A673 (cell line): ENCODE measurements at regions not wholly inside any gene's neighbourhood (a gene's known extent, or its start where the extent isn't known, plus 50 kb on each side); places are given as distances from the start of the nearest gene placed in this dataset.

Experiments
- BruUV-seq: library from RNA; stranded (reverse); fragments of 400-500 nt; replicated peaks from 2 replicates; lab custom pipeline; 2021; lab: Mats Ljungman, UMichigan
- CTCF ChIA-PET: fragments of 300-600 bp; sonication (Branson Sonifier 250); formaldehyde crosslinking; loops from one replicate; lab custom pipeline; 2022; ENCODE audit warnings: antibody characterized with exemption; lab: Charles Lee
- POLR2A ChIA-PET: fragments of 300-600 bp; sonication (Branson Sonifier 250); formaldehyde crosslinking; loops from one replicate; lab custom pipeline; 2022; ENCODE audit warnings: antibody characterized with exemption; ENCODE audit not compliant: low non-redundant PET; lab: Charles Lee
- DNase-seq: peaks from one replicate; pipeline ENCODE4 v3.0.0-alpha.2; 2015; ENCODE audit warnings: low spot score
- H3K27ac ChIP-seq: fragments of 200-600 bp; sonication (generic); 2 replicates; pipeline ENCODE4 v1.5.1; 2016; ENCODE audit warnings: mixed run types, low read depth, mild to moderate bottlenecking, mixed read lengths, antibody characterized with exemption, low read length; ENCODE audit not compliant: poor library complexity, severe bottlenecking
- H3K27me3 ChIP-seq: fragments of 200-600 bp; sonication (generic); replicated peaks from 2 replicates; pipeline ENCODE4 v1.6.1; 2017; ENCODE audit warnings: mixed run types, low read depth, mild to moderate bottlenecking, mixed read lengths, antibody characterized with exemption, low read length; ENCODE audit not compliant: insufficient read depth, poor library complexity
- H3K36me3 ChIP-seq: fragments of 200-600 bp; sonication (generic); 2 replicates; pipeline ENCODE4 v1.6.1; 2016; ENCODE audit warnings: mixed run types, mild to moderate bottlenecking, mixed read lengths, antibody characterized with exemption, low read length; ENCODE audit not compliant: insufficient read depth, poor library complexity, severe bottlenecking
- H3K4me1 ChIP-seq: fragments of 200-600 bp; sonication (generic); 2 replicates; pipeline ENCODE4 v1.6.1; 2017; ENCODE audit warnings: mixed run types, mild to moderate bottlenecking, mixed read lengths, antibody characterized with exemption, low read length; ENCODE audit not compliant: insufficient read depth, poor library complexity, severe bottlenecking
- H3K4me3 ChIP-seq: fragments of 200-600 bp; sonication (generic); 2 replicates; pipeline ENCODE4 v1.5.1; 2016; ENCODE audit warnings: low read depth, mixed run types, mild to moderate bottlenecking, mixed read lengths, low read length; ENCODE audit not compliant: poor library complexity, severe bottlenecking
- H3K9me3 ChIP-seq: fragments of 200-600 bp; sonication (generic); 2 replicates; pipeline ENCODE4 v1.6.1; 2016; ENCODE audit warnings: mixed run types, low read depth, mild to moderate bottlenecking, mixed read lengths, antibody characterized with exemption, low read length; ENCODE audit not compliant: poor library complexity, severe bottlenecking
- EZH2 ChIP-seq: fragments of 200-600 bp; sonication (generic); IDR thresholded peaks from 2 replicates; pipeline ENCODE4 v1.6.1; 2017; ENCODE audit warnings: borderline replicate concordance, low read depth, mild to moderate bottlenecking, mixed read lengths, antibody characterized with exemption, low read length; ENCODE audit not compliant: poor library complexity, severe bottlenecking
- intact Hi-C: fragments of 100-400 bp; cut with micrococcal nuclease; formaldehyde crosslinking; loops from one replicate; pipeline ENCODE4 v1.10.0; 2022; ENCODE audit not compliant: unreplicated experiment
- TF ChIP-seq, protein P1 (sequence below): fragments of 300-800, 200-600 bp; sonication (generic); conservative IDR thresholded peaks from 2 replicates; pipeline ENCODE4 v1.5.1; 2017; ENCODE audit warnings: low read depth, mild to moderate bottlenecking, antibody characterized with exemption, low read length, moderate library complexity, mixed read lengths

DNA sequence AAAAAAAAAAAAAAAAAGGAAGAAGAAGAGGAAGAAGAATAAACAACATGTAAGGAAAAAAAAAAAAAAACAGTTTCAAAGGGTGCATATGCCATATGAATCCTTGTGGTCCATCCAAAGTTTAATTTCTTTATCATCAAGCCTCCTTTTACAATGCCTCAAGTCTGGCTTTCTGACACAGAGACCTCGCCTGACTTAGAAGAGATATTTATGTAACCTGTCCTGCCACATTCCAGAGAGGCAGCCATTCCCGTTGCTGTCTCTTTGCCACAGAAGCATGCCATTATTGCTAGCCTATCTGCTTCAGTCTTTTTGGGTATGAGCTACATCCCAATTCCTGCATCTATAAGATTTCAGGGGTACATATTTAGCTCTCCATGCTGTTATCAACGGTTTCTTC, 596.7 kb upstream of the ATP2B1 start:
- CTCF ChIA-PET, result no interaction called here
- no peak for DNase-seq
- BruUV-seq, result no TSS peak

DNA sequence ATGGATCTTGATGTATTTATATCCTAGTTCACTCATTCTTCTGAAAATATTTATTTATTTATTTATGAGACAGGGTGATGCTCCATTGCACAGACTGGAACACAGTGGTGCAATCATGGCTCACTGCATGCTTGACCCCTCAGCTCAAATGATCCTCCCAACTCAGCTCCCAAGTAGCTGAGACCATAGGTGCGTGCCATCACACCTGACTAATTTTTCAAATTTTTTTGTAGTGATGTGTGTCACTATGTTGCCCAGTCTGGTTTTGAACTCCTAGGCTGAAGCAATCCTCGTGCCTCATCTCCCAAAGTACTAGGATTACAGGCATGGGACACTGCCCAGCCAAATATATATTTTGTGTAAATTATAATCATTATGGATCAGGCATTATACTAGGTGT, 595.6 kb upstream of the ATP2B1 start:
- ChIA-PET POLR2A (no interaction called here), CTCF (no interaction called here)
- no peak overlapping the region for H3K4me3 ChIP-seq
- no peaks in the 10 kb centered on the region for H3K27me3 ChIP-seq
- no peak for DNase-seq
- intact Hi-C loops, result no loop called here
- H3K4me1 ChIP-seq, result peaks cover 6% of the 10 kb centered on the region
- H3K27ac ChIP-seq, result no peak overlapping the region
- BruUV-seq, result no TSS peak
- no peaks in the 10 kb centered on the region for H3K9me3 ChIP-seq
- no peaks in the 10 kb centered on the region for H3K36me3 ChIP-seq
- TF ChIP-seq EZH2, result no peak
- TF ChIP-seq, protein P1, sequence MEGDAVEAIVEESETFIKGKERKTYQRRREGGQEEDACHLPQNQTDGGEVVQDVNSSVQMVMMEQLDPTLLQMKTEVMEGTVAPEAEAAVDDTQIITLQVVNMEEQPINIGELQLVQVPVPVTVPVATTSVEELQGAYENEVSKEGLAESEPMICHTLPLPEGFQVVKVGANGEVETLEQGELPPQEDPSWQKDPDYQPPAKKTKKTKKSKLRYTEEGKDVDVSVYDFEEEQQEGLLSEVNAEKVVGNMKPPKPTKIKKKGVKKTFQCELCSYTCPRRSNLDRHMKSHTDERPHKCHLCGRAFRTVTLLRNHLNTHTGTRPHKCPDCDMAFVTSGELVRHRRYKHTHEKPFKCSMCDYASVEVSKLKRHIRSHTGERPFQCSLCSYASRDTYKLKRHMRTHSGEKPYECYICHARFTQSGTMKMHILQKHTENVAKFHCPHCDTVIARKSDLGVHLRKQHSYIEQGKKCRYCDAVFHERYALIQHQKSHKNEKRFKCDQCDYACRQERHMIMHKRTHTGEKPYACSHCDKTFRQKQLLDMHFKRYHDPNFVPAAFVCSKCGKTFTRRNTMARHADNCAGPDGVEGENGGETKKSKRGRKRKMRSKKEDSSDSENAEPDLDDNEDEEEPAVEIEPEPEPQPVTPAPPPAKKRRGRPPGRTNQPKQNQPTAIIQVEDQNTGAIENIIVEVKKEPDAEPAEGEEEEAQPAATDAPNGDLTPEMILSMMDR, result no peak

More for the DNA sequence above, 596.7 kb upstream of the ATP2B1 start:
- Histone ChIP-seq H3K9me3 (no peaks in the 10 kb centered on the region), H3K27me3 (no peaks in the 10 kb centered on the region), H3K36me3 (no peaks in the 10 kb centered on the region), H3K4me3 (no peak overlapping the region), H3K27ac (no peak overlapping the region), H3K4me1 (no peaks in the 10 kb centered on the region)
- TF ChIP-seq, protein P1, result no peak
- TF ChIP-seq EZH2, result no peak
- intact Hi-C loops, result no loop called here
- POLR2A ChIA-PET, result no interaction called here

DNA sequence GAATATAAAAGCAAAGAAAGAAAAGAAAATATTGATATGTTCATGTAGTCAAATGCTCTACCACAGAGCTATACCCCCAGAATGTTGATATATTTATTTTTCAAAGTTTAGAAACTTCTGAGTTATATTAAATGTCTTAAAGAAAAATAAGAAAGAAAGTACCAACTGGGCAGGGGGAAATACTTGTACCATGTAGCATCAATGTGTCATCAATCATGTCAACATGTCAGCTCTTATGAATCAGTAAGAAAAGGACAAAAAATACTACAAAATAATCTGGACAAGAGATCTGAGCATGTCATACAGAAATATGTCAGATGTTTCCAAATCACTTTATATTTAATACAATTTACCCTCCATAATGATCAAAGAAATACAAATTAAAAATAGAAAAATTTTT, 595.1 kb upstream of the ATP2B1 start:
- ChIA-PET POLR2A (no interaction called here), CTCF (no interaction called here)
- no peak for DNase-seq
- Histone ChIP-seq H3K4me1 (peaks cover 7% of the 10 kb centered on the region), H3K27me3 (no peaks in the 10 kb centered on the region), H3K27ac (no peak overlapping the region), H3K36me3 (no peaks in the 10 kb centered on the region), H3K4me3 (no peak overlapping the region), H3K9me3 (no peaks in the 10 kb centered on the region)
- BruUV-seq, result no TSS peak
- TF ChIP-seq EZH2, result no peak
- TF ChIP-seq, protein P1, result no peak
- intact Hi-C loops, result no loop called here
